HL-60 (cell line): ENCODE measurements at regions not wholly inside any gene's neighbourhood (a gene's known extent, or its start where the extent isn't known, plus 50 kb on each side); places are given as distances from the start of the nearest gene placed in this dataset.

Source experiments
- DNase-seq, 2 experiments: peaks; one replicate each; pipeline ENCODE4 v3.0.0-alpha.2; 2010 to 2020; ENCODE audit warnings: low read depth in 1 of 2, low spot score in 1 of 2
- H3K27ac ChIP-seq: fragments of 250-450 bp; sonication (Bioruptor Pico); replicated peaks from 2 replicates; pipeline ENCODE4 v1.5.1; 2020; ENCODE audit warnings: mild to moderate bottlenecking, moderate library complexity
- H3K27me3 ChIP-seq: fragments of 250-450 bp; sonication (Bioruptor Pico); 2 replicates; pipeline ENCODE4 v1.5.1; 2021; ENCODE audit warnings: mild to moderate bottlenecking, moderate library complexity; ENCODE audit not compliant: insufficient read depth, poor library complexity, severe bottlenecking
- H3K4me3 ChIP-seq: replicated peaks from 2 replicates; pipeline ENCODE4 v1.5.1; 2011; ENCODE audit warnings: mild to moderate bottlenecking, control low read depth, low read length; ENCODE audit not compliant: insufficient read depth
- CTCF ChIP-seq: IDR thresholded peaks from one replicate; pipeline ENCODE4 v1.5.1; 2011; ENCODE audit warnings: low read length, control low read depth, inconsistent platforms; ENCODE audit not compliant: insufficient read depth
- GABPA ChIP-seq: IDR thresholded peaks from 2 replicates; pipeline ENCODE4 v1.6.1; 2012; ENCODE audit warnings: low read depth
- POLR2AphosphoS5 ChIP-seq: IDR thresholded peaks from 2 replicates; pipeline ENCODE4 v1.6.1; 2012; ENCODE audit warnings: low read depth
- REST ChIP-seq: IDR thresholded peaks from 2 replicates; pipeline ENCODE4 v1.6.1; 2012; ENCODE audit warnings: low read depth; ENCODE audit not compliant: insufficient replicate concordance
- SPI1 ChIP-seq: IDR thresholded peaks from 2 replicates; pipeline ENCODE4 v1.6.1; 2012; ENCODE audit warnings: low read depth, mild to moderate bottlenecking, borderline replicate concordance

GRCh38 chr4:111842336-111842735 lies 302.9 kb upstream of the FAM241A start:
- no peaks in the 10 kb centered on the region for H3K27me3 ChIP-seq
- no peak overlapping the region for H3K4me3 ChIP-seq
- TF ChIP-seq GABPA (no peak), SPI1 (no peak), POLR2AphosphoS5 (no peak), REST (no peak), CTCF (no peak)
- DNase-seq: no peak
- H3K27ac ChIP-seq: no peak overlapping the region

- no peak for TF ChIP-seq CTCF
- TF ChIP-seq SPI1: no peak
- TF ChIP-seq GABPA: no peak
- no peak for TF ChIP-seq REST
- no peak for TF ChIP-seq POLR2AphosphoS5
- Histone ChIP-seq H3K27ac (no peak overlapping the region), H3K4me3 (no peak overlapping the region), H3K27me3 (no peaks in the 10 kb centered on the region)
- DNase-seq: no peak
Measured at GRCh38 chr4:111847296-111848008, 297.8 kb upstream of the FAM241A start.

GRCh38 chr4:111849746-111850284 lies 295.4 kb upstream of the FAM241A start:
- Histone ChIP-seq H3K27ac (no peak overlapping the region), H3K4me3 (no peak overlapping the region), H3K27me3 (no peaks in the 10 kb centered on the region)
- no peak for DNase-seq
- no peak for TF ChIP-seq POLR2AphosphoS5
- TF ChIP-seq SPI1: no peak
- TF ChIP-seq GABPA: no peak
- TF ChIP-seq REST: no peak
- TF ChIP-seq CTCF: no peak
